ENCODE measurements at regions not wholly inside any gene's neighbourhood (a gene's known extent, or its start where the extent isn't known, plus 50 kb on each side); places are given as distances from the start of the nearest gene placed in this dataset.
A peak's percentile ranks its signal among the peaks of the same experiment; 100 is the strongest.

GRCh38 chr3:148329481-148330235 lies 368.0 kb upstream of the AGTR1 start:
- H3K27ac ChIP-seq (ENCODE audit: low read depth, low read length): no peak overlapping the region
- 83% methylated on average over 1 of the region's 4 CpGs for WGBS (ENCODE audit: insufficient coverage)
- H3K4me1 ChIP-seq (ENCODE audit: control insufficient read depth, insufficient read depth, low read length): no peaks in the 10 kb centered on the region
- H3K4me3 ChIP-seq (ENCODE audit: low read depth, low read length): no peak overlapping the region
- peak in 2 of 6 donors; percentile 39 to 55 for DNase-seq (ENCODE audit: low read depth in 4 of 6, low spot score in 6 of 6)
- H3K27me3 ChIP-seq (ENCODE audit: control insufficient read depth, insufficient read depth, low read length): no peaks in the 10 kb centered on the region
- H3K36me3 ChIP-seq (ENCODE audit: control insufficient read depth, insufficient read depth, low read length): no peaks in the 10 kb centered on the region
- H3K9me3 ChIP-seq (ENCODE audit: control insufficient read depth, insufficient read depth, low read length): no peaks in the 10 kb centered on the region

- H3K9me3 ChIP-seq (ENCODE audit: control insufficient read depth, insufficient read depth, low read length): no peaks in the 10 kb centered on the region
- H3K27me3 ChIP-seq (ENCODE audit: control insufficient read depth, insufficient read depth, low read length): no peaks in the 10 kb centered on the region
- no CpG with 5 or more reads among the region's 4 CpGs for WGBS (ENCODE audit: insufficient coverage)
- peak in 5 of 6 donors; percentile 39 to 93 (median 53) for DNase-seq (ENCODE audit: low read depth in 4 of 6, low spot score in 6 of 6)
- no peaks in the 10 kb centered on the region for H3K36me3 ChIP-seq (ENCODE audit: control insufficient read depth, insufficient read depth, low read length)
- no peak overlapping the region for H3K27ac ChIP-seq (ENCODE audit: low read depth, low read length)
- no peaks in the 10 kb centered on the region for H3K4me1 ChIP-seq (ENCODE audit: control insufficient read depth, insufficient read depth, low read length)
- H3K4me3 ChIP-seq (ENCODE audit: low read depth, low read length): no peak overlapping the region
Measured at GRCh38 chr3:148330542-148330941, 367.2 kb upstream of the AGTR1 start.

- Histone ChIP-seq H3K27me3 (ENCODE audit: control insufficient read depth, insufficient read depth, low read length) (no peaks in the 10 kb centered on the region), H3K4me1 (ENCODE audit: control insufficient read depth, insufficient read depth, low read length) (no peaks in the 10 kb centered on the region), H3K9me3 (ENCODE audit: control insufficient read depth, insufficient read depth, low read length) (no peaks in the 10 kb centered on the region), H3K4me3 (ENCODE audit: low read depth, low read length) (no peak overlapping the region), H3K36me3 (ENCODE audit: control insufficient read depth, insufficient read depth, low read length) (no peaks in the 10 kb centered on the region), H3K27ac (ENCODE audit: low read depth, low read length) (no peak overlapping the region)
- no CpG with 5 or more reads among the region's 1 CpG for WGBS (ENCODE audit: insufficient coverage)
- peak in 2 of 6 donors; percentile 9 to 81 for DNase-seq (ENCODE audit: low read depth in 4 of 6, low spot score in 6 of 6)
Measured at GRCh38 chr3:148331081-148331846, 366.4 kb upstream of the AGTR1 start.

- no CpG with 5 or more reads among the region's 2 CpGs for WGBS (ENCODE audit: insufficient coverage)
- H3K27me3 ChIP-seq (ENCODE audit: control insufficient read depth, insufficient read depth, low read length): no peaks in the 10 kb centered on the region
- H3K27ac ChIP-seq (ENCODE audit: low read depth, low read length): no peak overlapping the region
Measured at GRCh38 chr3:148332509-148332908, 365.2 kb upstream of the AGTR1 start.

GRCh38 chr3:148333091-148333490 lies 364.6 kb upstream of the AGTR1 start:
- DNase-seq (ENCODE audit: low read depth in 4 of 6, low spot score in 6 of 6): no peak
- 52% methylated on average over 2 of the region's 3 CpGs for WGBS (ENCODE audit: insufficient coverage)
- H3K4me3 ChIP-seq (ENCODE audit: low read depth, low read length): no peak overlapping the region
- H3K4me1 ChIP-seq (ENCODE audit: control insufficient read depth, insufficient read depth, low read length): no peaks in the 10 kb centered on the region
- H3K27me3 ChIP-seq (ENCODE audit: control insufficient read depth, insufficient read depth, low read length): no peaks in the 10 kb centered on the region
- no peaks in the 10 kb centered on the region for H3K36me3 ChIP-seq (ENCODE audit: control insufficient read depth, insufficient read depth, low read length)
- H3K9me3 ChIP-seq (ENCODE audit: control insufficient read depth, insufficient read depth, low read length): no peaks in the 10 kb centered on the region
- H3K27ac ChIP-seq (ENCODE audit: low read depth, low read length): no peak overlapping the region

More at GRCh38 chr3:148332509-148332908, 365.2 kb upstream of the AGTR1 start:
- no peaks in the 10 kb centered on the region for H3K4me1 ChIP-seq (ENCODE audit: control insufficient read depth, insufficient read depth, low read length)
- no peak overlapping the region for H3K4me3 ChIP-seq (ENCODE audit: low read depth, low read length)
- no peak for DNase-seq (ENCODE audit: low read depth in 4 of 6, low spot score in 6 of 6)
- H3K9me3 ChIP-seq (ENCODE audit: control insufficient read depth, insufficient read depth, low read length): no peaks in the 10 kb centered on the region
- H3K36me3 ChIP-seq (ENCODE audit: control insufficient read depth, insufficient read depth, low read length): no peaks in the 10 kb centered on the region

- no peaks in the 10 kb centered on the region for H3K27me3 ChIP-seq (ENCODE audit: control insufficient read depth, insufficient read depth, low read length)
- no peaks in the 10 kb centered on the region for H3K4me1 ChIP-seq (ENCODE audit: control insufficient read depth, insufficient read depth, low read length)
- H3K4me3 ChIP-seq (ENCODE audit: low read depth, low read length): no peak overlapping the region
- WGBS (ENCODE audit: insufficient coverage): no CpG with 5 or more reads among the region's 2 CpGs
- no peak overlapping the region for H3K27ac ChIP-seq (ENCODE audit: low read depth, low read length)
- H3K9me3 ChIP-seq (ENCODE audit: control insufficient read depth, insufficient read depth, low read length): no peaks in the 10 kb centered on the region
- no peak for DNase-seq (ENCODE audit: low read depth in 4 of 6, low spot score in 6 of 6)
- H3K36me3 ChIP-seq (ENCODE audit: control insufficient read depth, insufficient read depth, low read length): no peaks in the 10 kb centered on the region
Measured at GRCh38 chr3:148335612-148336011, 362.1 kb upstream of the AGTR1 start.

- Histone ChIP-seq H3K27ac (ENCODE audit: low read depth, low read length) (no peak overlapping the region), H3K4me1 (ENCODE audit: control insufficient read depth, insufficient read depth, low read length) (no peaks in the 10 kb centered on the region), H3K9me3 (ENCODE audit: control insufficient read depth, insufficient read depth, low read length) (no peaks in the 10 kb centered on the region), H3K4me3 (ENCODE audit: low read depth, low read length) (no peak overlapping the region), H3K36me3 (ENCODE audit: control insufficient read depth, insufficient read depth, low read length) (no peaks in the 10 kb centered on the region), H3K27me3 (ENCODE audit: control insufficient read depth, insufficient read depth, low read length) (no peaks in the 10 kb centered on the region)
- WGBS (ENCODE audit: insufficient coverage): no CpG with 5 or more reads among the region's 1 CpG
- DNase-seq (ENCODE audit: low read depth in 4 of 6, low spot score in 6 of 6): no peak
Measured at GRCh38 chr3:148343416-148343815, 354.3 kb upstream of the AGTR1 start.

- WGBS (ENCODE audit: insufficient coverage): no CpG with 5 or more reads among the region's 1 CpG
Measured at GRCh38 chr3:148344521-148344920, 353.2 kb upstream of the AGTR1 start.

GRCh38 chr3:148360051-148360450 lies 337.7 kb upstream of the AGTR1 start:
- DNase-seq (ENCODE audit: low read depth in 4 of 6, low spot score in 6 of 6): no peak
- no peak overlapping the region for H3K27ac ChIP-seq (ENCODE audit: low read depth, low read length)
- H3K4me3 ChIP-seq (ENCODE audit: low read depth, low read length): no peak overlapping the region
- H3K27me3 ChIP-seq (ENCODE audit: control insufficient read depth, insufficient read depth, low read length): no peaks in the 10 kb centered on the region
- no peaks in the 10 kb centered on the region for H3K4me1 ChIP-seq (ENCODE audit: control insufficient read depth, insufficient read depth, low read length)
- H3K36me3 ChIP-seq (ENCODE audit: control insufficient read depth, insufficient read depth, low read length): no peaks in the 10 kb centered on the region
- H3K9me3 ChIP-seq (ENCODE audit: control insufficient read depth, insufficient read depth, low read length): no peaks in the 10 kb centered on the region

More at GRCh38 chr3:148344521-148344920, 353.2 kb upstream of the AGTR1 start:
- H3K27me3 ChIP-seq (ENCODE audit: control insufficient read depth, insufficient read depth, low read length): no peaks in the 10 kb centered on the region
- no peak for DNase-seq (ENCODE audit: low read depth in 4 of 6, low spot score in 6 of 6)
- H3K4me3 ChIP-seq (ENCODE audit: low read depth, low read length): no peak overlapping the region
- no peak overlapping the region for H3K27ac ChIP-seq (ENCODE audit: low read depth, low read length)
- H3K36me3 ChIP-seq (ENCODE audit: control insufficient read depth, insufficient read depth, low read length): no peaks in the 10 kb centered on the region
- no peaks in the 10 kb centered on the region for H3K9me3 ChIP-seq (ENCODE audit: control insufficient read depth, insufficient read depth, low read length)
- no peaks in the 10 kb centered on the region for H3K4me1 ChIP-seq (ENCODE audit: control insufficient read depth, insufficient read depth, low read length)

Data from spinal cord (tissue), 9 donors.